Fibroblast of skin of left biceps (primary cell): ENCODE measurements at regions not wholly inside any gene's neighbourhood (a gene's known extent, or its start where the extent isn't known, plus 50 kb on each side); places are given as distances from the start of the nearest gene placed in this dataset.

Source experiments
- DNase-seq, 2 experiments: peaks; one replicate each; pipeline ENCODE4 v3.0.0-alpha.2; 2013; ENCODE audit warnings: low read depth in 2 of 2

DNA sequence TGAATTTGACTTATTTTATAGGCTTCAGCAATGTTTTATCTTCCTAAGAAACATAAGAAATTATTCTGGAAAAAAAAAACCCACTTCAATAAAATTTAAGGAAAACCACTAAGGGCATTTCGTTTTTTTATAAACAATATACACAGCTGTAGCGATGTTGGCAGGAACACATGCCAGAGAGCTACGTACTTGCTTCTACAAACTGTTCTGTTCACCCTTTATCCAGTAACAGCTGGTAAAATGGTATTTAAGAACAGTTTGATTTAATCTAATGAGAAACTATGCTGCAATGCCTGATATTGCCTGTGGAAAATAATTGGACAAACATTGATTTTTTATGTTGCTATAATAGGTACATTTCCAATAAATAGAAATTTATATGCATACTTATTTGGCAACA lies 137.2 kb upstream of the DACH1 start:
- DNase-seq, result no peak

DNA sequence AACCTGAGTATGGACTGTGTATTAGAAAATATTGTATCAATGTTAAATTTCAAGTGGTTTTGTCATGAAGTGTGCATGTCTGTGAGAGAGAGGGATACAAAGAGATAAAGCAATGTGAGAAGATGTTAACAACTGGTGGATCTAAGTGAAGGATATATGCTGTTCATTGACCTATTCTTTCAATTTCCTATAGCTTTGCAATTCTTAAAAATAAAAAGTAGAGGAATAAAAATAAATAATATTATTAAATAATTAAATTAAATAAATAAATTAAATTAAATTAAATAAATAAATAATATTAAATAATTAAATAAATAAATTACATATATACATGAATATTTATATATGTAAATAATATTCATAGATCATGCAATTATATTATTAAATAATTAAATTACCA lies 131.2 kb upstream of the DACH1 start:
- no peak for DNase-seq

- DNase-seq, result no peak
These were observed 112.6 kb upstream of the DACH1 start for GRCh38 chr13:71979616-71980015.

DNA sequence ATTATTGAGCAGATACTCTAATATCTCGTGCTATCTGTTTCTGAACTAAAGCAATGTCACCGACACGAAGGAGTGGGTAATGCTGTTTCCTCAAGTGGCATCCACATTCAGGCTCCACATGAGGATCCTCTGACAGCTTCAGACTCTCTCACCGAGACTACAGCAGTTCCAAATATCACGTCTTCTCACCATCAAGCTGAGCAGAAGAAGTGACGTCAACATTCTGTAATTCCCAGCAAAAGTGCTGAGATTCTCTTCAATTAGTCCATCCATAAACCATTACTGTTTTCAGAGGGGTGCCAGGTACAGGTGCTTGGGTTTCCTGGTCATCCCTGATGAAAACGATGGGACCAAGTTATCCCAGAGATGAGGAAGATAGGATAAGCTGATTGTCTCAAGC lies 110.0 kb upstream of the DACH1 start:
- DNase-seq, result no peak

- no peak for DNase-seq
These were observed 101.0 kb upstream of the DACH1 start for GRCh38 chr13:71967990-71968389.

DNA sequence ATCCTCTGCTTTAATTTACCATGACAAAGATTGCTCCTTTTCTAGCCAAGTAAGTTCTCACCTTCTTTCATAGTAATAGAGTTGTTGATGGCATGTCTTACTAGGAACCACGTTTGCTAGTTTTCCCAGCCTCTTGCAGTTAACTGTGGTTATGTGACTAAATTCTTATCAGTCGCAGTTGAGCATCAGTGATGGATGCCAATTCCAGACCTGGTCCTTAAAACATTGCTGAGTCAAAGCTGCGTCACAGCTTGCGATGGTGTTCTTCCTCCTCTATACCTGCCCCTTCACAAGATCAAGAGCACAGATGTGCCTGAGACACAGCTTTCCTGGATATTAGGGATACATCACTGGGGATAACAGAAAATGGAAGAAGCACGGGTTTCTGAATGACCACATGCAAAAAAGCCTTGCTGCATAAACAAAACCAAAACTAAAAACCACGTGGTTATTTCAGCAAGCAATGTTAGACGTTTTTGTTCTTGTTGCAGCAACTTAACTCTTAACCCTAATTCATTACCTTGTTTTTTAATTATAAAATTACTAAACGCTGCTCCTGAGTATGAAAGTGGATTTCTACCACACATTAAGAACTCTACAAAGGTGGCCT lies 97.6 kb upstream of the DACH1 start:
- no peak for DNase-seq

GRCh38 chr13:71962735-71963134 lies 95.7 kb upstream of the DACH1 start:
- no peak for DNase-seq

- no peak for DNase-seq
These were observed 95.1 kb upstream of the DACH1 start for GRCh38 chr13:71962126-71962525.

- DNase-seq, result no peak
These were observed 82.4 kb upstream of the DACH1 start for GRCh38 chr13:71949441-71949840.

DNA sequence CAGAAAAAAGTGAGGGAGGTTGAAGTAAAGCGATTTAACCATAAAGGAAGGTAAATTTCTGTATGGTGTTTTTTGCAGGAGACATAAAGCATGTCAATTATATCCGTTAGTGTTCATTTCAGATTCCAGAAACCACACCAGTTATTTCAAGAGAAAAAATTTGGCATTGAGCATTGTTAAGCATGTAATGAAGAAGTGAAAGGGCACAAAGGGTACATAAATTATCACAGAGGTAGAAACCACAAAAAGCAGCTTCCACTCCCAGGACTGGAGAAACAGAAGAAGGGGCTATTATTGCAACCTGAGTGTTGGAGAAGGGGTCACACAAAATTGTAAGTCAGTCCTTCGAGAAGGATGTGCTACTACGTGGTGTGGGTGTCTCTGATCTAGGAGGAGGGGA lies 72.2 kb upstream of the DACH1 start:
- no peak for DNase-seq

- no peak for DNase-seq
These were observed 68.3 kb upstream of the DACH1 start for GRCh38 chr13:71935166-71935840.

GRCh38 chr13:71924931-71925330 lies 57.9 kb upstream of the DACH1 start:
- no peak for DNase-seq

DNA sequence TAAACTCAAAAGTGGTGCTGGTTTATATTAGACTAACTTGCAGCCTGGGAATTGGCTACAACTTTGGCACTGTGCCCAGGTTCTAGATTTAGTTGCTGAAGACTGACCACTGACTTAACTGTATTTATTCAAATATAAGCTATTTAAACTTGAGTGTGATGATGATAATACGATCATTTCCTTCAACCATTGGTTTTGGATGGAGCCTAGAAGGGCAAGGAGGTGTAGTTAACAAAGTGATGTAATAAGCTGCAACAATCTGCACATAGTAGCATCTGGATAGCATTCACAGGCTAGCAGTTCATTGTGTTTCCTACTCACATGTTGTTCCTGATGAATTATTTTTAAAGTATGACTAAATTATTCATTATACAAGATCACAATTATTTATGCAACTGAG lies 55.2 kb upstream of the DACH1 start:
- DNase-seq, result peak in 1 of 2 experiments; percentile 1
